ENCODE measurements at regions not wholly inside any gene's neighbourhood (a gene's known extent, or its start where the extent isn't known, plus 50 kb on each side); places are given as distances from the start of the nearest gene placed in this dataset.

DNA sequence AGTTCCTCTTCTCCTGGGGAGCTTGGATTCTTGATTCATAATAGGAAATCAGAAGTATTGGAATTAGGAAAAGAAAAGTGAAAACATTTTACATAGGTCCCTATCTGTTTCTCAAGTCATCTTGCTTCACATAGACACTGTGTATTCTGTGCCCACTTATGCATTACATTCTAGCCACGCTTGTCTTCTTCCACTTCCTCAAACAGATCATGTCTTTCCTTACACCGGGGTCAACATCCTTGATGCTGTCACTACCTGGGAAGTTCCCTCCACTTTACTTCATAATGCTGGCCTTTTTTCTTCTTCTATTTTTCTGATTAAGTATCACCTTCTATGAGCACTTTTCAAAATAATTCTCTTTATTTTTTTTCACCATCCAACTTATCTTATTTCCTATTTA, 606.4 kb upstream of the CDH8 start:
- Histone ChIP-seq H3K4me3 (no peak overlapping the region), H3K36me3 (no peaks in the 10 kb centered on the region), H3K9me3 (peaks cover 0 to 40% (median 26%) of the 10 kb centered on the region in 4 donors), H3K27ac (no peak overlapping the region), H3K27me3 (no peaks in the 10 kb centered on the region), H3K4me1 (no peaks in the 10 kb centered on the region)
- TF ChIP-seq POLR2AphosphoS5 (IDR thresholded peaks at IDR 0.05) (no peak), CTCF (IDR thresholded peaks at IDR 0.05) (no peak), POLR2A (IDR thresholded peaks at IDR 0.05) (no peak), EP300 (IDR thresholded peaks at IDR 0.05) (no peak)
- intact Hi-C loops (cut with DNase I; ENCODE audit: low total_unique reads) = no loop called here
- DNase-seq = no peak
- 54 to 66% (median 59%) methylated on average over 2 of the region's 2 CpGs for WGBS, 5 donors

GRCh38 chr16:62639890-62640289, 603.7 kb upstream of the CDH8 start:
- Histone ChIP-seq H3K27ac (no peak overlapping the region), H3K4me1 (no peaks in the 10 kb centered on the region)

GRCh38 chr16:62638964-62639870, 603.0 kb upstream of the CDH8 start:
- TF ChIP-seq POLR2A (IDR thresholded peaks at IDR 0.05) = no peak
- TF ChIP-seq EP300 (IDR thresholded peaks at IDR 0.05) = no peak
- no peak for TF ChIP-seq CTCF (IDR thresholded peaks at IDR 0.05)
- TF ChIP-seq POLR2AphosphoS5 (IDR thresholded peaks at IDR 0.05) = no peak
- WGBS, 5 donors = 52 to 60% (median 56%) methylated on average over 5 of the region's 5 CpGs

More at GRCh38 chr16:62639890-62640289, 603.7 kb upstream of the CDH8 start:
- TF ChIP-seq POLR2AphosphoS5 (IDR thresholded peaks at IDR 0.05) (no peak), POLR2A (IDR thresholded peaks at IDR 0.05) (no peak), CTCF (IDR thresholded peaks at IDR 0.05) (no peak), EP300 (IDR thresholded peaks at IDR 0.05) (no peak)
- H3K27me3 ChIP-seq = no peaks in the 10 kb centered on the region
- H3K4me3 ChIP-seq = no peak overlapping the region
- H3K36me3 ChIP-seq = no peaks in the 10 kb centered on the region
- DNase-seq = no peak
- intact Hi-C loops (cut with DNase I; ENCODE audit: low total_unique reads) = no loop called here
- H3K9me3 ChIP-seq = peaks cover 0 to 12% (median 7%) of the 10 kb centered on the region in 4 donors

GRCh38 chr16:62638324-62638911, 602.2 kb upstream of the CDH8 start:
- no peak overlapping the region for H3K27ac ChIP-seq
- H3K36me3 ChIP-seq = no peaks in the 10 kb centered on the region
- intact Hi-C loops (cut with DNase I; ENCODE audit: low total_unique reads) = no loop called here
- H3K4me3 ChIP-seq = no peak overlapping the region
- no peak for TF ChIP-seq EP300 (IDR thresholded peaks at IDR 0.05)
- TF ChIP-seq POLR2AphosphoS5 (IDR thresholded peaks at IDR 0.05) = no peak
- no peak for TF ChIP-seq CTCF (IDR thresholded peaks at IDR 0.05)
- TF ChIP-seq POLR2A (IDR thresholded peaks at IDR 0.05) = no peak
- no peak for DNase-seq
- H3K27me3 ChIP-seq = no peaks in the 10 kb centered on the region
- no peaks in the 10 kb centered on the region for H3K4me1 ChIP-seq
- WGBS, 5 donors = 47 to 62% (median 55%) methylated on average over 4 of the region's 4 CpGs
- H3K9me3 ChIP-seq = peaks cover 0 to 8% (median 0%) of the 10 kb centered on the region in 4 donors

More at GRCh38 chr16:62638964-62639870, 603.0 kb upstream of the CDH8 start:
- Histone ChIP-seq H3K4me1 (no peaks in the 10 kb centered on the region), H3K4me3 (no peak overlapping the region), H3K36me3 (no peaks in the 10 kb centered on the region), H3K27me3 (no peaks in the 10 kb centered on the region), H3K9me3 (peaks cover 0 to 5% (median 2%) of the 10 kb centered on the region in 4 donors), H3K27ac (no peak overlapping the region)
- peak in 1 of 2 donors; percentile 5 for DNase-seq
- intact Hi-C loops (cut with DNase I; ENCODE audit: low total_unique reads) = no loop called here

Data from stomach (tissue), 8 donors.